Activated T-cell treated with anti-CD3 and anti-CD28 coated beads for 48 hours (primary cell): ENCODE measurements at regions not wholly inside any gene's neighbourhood (a gene's known extent, or its start where the extent isn't known, plus 50 kb on each side); places are given as distances from the start of the nearest gene placed in this dataset.

ENCODE experiments used
- DNase-seq: peaks from one replicate; pipeline ENCODE4 v3.0.0-alpha.2; 2020; ENCODE audit warnings: low read depth

- no peak for DNase-seq
Measured at GRCh38 chr5:79871364-79872120, 119.5 kb downstream of the MTX3 start.

DNA sequence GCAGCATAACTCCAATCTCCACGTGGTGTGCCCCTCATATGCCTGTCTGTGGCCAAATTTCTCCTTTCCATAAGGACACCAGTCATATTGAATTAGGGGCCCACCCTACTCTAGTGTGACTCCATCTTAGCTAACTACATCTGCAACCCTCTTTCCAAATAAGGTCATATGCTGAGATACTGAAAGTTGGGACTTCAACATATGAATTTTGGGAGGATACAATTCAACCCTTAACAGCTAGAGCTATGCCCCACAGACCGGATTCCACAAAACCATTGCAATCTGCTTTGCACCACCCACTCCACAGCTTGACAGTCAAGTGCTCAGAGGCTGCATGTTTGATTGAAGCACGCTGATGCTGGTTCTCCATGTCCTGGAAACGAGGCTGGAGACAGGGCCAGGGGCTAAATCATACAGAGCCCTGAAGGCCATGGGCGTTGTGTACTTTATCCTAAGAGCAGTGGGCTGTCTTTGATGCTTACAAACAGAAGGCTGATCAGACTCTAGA is 122.8 kb downstream of the MTX3 start:
- no peak for DNase-seq

GRCh38 chr5:79865579-79865978 is 125.5 kb downstream of the MTX3 start:
- DNase-seq, result no peak

DNA sequence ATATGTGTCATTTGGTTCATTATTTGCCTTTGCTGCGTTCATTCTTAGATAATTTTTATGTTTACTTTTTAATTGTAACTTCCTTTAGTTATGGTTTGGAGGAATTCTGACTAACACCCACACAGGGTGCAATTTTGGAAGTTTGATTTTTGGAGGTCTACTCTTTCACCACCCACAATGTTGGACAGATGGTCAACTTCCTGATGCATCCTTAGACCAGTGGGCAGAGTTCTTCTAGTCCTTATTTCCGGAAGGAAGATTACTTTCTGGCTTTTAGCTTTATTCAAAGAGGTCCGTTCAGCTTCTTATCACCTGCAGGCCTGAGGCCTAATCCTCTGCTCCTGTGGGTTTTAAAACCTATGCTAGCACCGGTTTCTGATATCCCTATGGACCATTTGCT is 126.7 kb downstream of the MTX3 start:
- no peak for DNase-seq

DNA sequence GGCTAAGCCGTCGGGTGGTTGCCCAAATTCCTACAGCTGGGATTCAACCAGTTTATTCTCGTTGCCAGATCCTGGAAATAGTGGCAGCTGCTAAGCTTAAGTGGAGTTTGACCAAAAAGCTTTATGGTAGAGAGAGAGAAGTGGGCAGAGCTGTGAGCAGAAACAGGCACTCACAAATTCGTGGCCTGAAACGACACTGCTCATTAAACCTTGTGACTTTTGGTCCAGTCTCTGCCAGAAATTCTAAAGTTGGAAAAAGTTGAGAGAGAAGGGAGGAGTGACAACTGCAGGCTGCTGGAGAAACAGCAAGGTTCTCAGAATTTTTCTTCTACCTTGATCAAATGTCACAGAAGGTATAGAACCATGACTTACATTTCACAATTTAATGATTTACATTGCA is 131.5 kb downstream of the MTX3 start:
- no peak for DNase-seq

- DNase-seq, result no peak
Measured at GRCh38 chr5:79858410-79858723, 132.7 kb downstream of the MTX3 start.

- DNase-seq, result peak; percentile 70
Measured at GRCh38 chr5:79857714-79858409, 133.2 kb downstream of the MTX3 start.

DNA sequence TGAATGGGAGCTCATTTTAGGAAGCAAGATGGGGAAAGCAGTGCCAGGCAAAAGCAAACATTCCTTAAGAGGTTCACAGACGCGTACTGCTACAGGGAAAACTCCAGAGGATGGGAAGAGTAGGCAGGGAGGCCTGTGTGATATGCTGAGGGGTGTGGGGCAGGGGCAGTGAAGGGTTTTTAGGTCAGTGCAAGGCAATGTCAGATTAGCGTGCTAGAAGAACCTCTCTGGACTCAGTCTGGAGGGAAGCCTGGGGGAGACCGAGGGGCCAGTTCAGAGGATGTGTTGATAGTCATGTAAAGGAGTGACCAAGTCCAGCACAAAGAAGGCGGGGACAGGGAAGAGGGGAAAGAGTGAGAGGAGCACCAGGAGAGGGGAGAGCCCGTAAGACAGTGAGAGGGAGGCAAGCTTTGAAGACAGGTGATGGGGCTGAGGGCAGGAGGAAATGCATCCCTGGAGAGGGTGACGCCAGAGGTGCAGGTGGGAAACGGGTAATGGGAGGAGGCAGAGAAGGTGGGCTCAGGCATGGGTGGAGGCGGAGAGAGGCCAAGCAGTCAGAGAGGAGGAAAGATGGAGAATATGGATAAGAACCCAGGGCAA is 134.5 kb downstream of the MTX3 start:
- no peak for DNase-seq

DNA sequence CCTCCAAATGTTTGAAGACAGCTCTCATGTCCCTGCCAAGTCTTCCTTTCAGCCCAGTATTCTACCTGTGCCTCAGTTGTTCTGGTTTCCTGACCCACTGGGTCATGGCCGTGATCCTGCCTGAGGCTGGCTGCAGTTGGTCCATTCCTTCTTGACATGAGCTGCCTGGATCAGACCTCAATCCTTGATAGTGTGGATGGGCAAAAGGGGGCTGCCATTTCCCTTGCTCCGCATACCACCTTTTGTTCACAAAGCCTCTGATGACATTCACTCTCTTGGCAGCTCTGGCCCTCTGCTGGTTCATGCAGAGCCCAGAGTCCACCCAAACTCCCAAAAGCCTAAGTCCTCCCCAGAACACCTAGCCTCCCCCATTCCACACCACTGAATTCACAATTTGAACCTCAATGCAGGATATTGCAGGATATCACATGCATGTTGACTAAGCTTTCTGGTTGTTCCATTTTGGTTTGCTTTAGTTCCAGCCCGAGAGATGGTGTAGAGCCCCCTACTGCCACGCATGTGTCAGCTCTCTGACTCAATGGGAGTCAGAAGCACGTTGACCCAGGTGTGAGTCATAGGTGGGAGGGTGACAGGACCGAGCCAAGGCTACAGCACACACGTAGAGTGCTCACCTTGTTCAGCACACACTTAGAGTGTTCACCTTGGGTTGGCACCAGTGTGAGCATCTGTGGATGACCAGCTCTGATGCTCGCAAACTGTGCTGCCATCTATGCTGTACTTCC is 137.2 kb downstream of the MTX3 start:
- peak; percentile 43 for DNase-seq

DNA sequence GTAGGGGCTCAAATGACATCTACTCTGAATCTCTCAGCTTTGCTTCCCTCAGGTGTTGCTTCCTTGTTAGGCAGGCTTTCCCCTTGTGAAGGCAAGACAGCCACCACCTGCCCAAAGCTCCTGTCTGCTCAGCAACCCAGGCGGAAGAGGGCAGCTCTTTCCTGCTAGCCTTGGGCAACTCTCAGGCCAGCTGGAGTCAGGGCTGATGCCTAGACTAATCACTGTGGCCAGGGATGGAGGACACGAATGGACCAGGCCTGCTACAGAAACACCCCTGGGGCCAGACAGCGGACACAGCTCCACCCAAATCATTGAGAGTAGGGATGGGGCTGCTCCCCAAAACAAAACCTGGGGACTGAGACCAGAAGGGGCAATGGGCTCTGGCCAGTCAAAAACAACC is 138.0 kb downstream of the MTX3 start:
- DNase-seq, result no peak

- no peak for DNase-seq
Measured at GRCh38 chr5:79851391-79851863, 139.6 kb downstream of the MTX3 start.

DNA sequence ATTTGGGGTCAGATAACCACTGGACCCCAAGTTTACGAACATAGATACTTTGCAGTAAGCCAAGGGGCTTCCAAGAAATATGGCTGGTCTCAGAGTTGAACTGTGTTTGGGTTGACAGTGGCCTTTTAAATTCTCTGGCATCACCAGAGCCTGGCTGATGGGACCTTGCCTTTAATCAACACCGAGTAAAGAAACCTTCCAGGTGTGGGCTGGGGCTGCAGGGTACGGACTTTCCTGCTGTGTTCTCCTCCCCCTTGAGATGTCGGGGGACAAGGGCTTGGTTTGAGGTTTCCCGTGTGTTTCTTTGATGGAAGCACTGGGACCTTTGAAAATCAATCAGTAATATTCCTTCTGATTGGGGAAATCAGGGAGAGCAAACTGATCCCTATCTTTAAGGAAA is 140.1 kb downstream of the MTX3 start:
- DNase-seq, result no peak

DNA sequence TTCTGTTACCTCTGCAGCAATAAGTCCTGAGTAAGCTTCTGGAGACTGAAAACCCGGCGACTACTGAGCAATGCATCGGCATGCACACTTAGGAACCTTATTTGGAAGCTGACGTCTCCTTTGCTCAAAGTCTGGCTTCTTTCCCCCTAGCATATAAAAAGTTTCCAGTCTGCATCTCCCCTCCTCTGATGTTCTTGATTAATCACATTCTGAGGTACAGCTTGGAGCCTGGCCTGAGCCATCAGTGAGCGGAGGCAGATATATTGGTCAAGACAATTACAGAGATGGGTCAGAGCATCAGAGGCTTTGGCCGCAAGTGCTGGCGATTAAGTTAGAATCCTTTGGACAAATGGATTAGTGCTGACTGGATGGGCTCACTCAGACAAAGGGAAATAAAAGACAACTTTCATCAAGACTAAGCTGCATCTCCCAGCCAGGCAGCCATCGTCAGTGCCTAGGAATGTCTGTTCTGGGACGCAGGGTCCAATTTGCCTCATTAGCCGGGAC is 140.7 kb downstream of the MTX3 start:
- no peak for DNase-seq

DNA sequence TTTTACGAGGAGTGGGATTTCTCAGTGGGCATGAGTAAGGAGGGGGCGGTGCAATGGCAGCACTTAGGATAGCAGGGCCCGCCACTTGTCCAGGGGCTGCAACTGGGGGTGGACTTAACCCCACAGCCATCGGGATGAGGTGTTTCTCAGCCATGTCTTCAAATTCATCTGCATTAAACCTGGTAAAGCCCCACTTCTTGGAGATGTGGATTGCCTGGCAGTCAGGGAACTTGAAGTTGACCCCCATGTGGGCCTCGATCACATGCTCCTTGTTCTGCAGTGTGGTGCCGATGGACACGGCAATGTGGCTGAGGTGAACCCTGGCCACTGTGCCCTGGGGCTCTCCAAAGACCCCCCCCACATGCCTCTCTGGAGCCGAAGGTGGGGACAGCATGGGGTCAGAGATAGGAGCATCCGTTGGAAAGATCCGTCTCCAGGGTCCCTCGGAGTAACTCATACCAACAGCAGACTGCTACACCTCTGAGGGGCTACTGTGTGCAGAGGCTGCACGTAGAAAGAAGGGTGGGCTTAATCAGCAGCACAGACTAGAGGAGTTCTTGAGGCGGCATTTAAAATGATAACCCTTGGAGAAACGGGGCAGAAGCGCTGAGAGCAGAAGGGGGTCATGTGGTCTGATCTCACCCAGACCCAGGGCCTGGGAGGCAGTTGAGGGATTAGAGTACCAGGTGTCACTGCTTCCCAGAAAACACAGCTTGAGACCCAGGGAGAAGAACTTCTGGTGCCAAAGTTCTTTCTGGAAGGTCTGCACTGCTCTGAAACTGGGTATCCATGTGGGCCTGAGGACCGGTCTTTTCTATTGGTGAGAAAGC is 141.4 kb downstream of the MTX3 start:
- no peak for DNase-seq
